ENCODE measurements at regions not wholly inside any gene's neighbourhood (a gene's known extent, or its start where the extent isn't known, plus 50 kb on each side); places are given as distances from the start of the nearest gene placed in this dataset.
"Not testable (repeated sequence)": the region's sequence is repeated elsewhere in the genome, so short reads cannot be mapped to it uniquely, and the experiment has no call there.

DNA sequence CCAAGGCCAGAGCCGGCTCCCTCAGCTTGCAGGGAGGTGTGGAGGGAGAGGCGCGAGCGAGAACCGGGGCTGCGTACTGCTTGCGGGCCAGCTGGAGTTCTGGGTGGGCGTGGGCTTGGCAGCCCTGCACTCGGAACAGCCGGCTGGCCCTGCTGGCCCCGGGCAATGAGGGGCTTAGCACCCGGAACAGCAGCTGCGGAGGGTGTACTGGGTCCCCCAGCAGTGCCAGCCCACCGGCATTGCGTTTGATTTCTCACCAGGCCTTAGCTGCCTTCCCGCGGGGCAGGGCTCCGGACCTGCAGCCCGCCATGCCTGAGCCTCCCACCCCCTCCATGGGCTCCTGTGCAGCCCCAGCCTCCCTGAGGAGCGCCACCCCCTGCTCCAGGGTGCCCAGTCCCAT lies 495.5 kb upstream of the PLXNA2 start:
- TF ChIP-seq CTCF, POLR2A, EP300 (IDR thresholded peaks at IDR 0.05): not testable (repeated sequence)

Measured in sigmoid colon (tissue), 4 donors.